ENCODE measurements at regions not wholly inside any gene's neighbourhood (a gene's known extent, or its start where the extent isn't known, plus 50 kb on each side); places are given as distances from the start of the nearest gene placed in this dataset.
"Not testable (repeated sequence)": the region's sequence is repeated elsewhere in the genome, so short reads cannot be mapped to it uniquely, and the experiment has no call there.

GRCh38 chr12:90250766-90251165 is 542.1 kb upstream of the ATP2B1 start:
- ATAC-seq = no peak

- ATAC-seq = no peak
Observed at GRCh38 chr12:90250042-90250441, 541.4 kb upstream of the ATP2B1 start.

DNA sequence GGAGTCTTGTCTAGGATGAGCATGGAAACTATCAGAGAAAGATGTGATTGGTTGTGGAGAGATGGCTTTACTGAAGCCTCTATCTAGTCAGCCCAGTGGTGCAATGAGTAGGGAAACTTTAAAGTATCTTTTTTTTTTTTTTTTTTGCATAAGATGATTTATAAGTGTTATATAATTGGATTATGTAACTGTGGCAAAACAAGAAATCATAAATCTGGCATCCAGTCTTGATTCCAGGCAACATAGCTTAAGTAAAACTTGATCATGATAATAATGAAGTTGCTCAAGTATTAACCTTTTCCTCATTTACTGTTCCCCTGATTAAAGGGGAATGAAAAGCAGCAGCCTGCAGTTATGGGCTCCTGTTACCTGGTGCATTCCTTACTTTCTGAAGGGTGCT is 538.0 kb upstream of the ATP2B1 start:
- ATAC-seq = no peak

DNA sequence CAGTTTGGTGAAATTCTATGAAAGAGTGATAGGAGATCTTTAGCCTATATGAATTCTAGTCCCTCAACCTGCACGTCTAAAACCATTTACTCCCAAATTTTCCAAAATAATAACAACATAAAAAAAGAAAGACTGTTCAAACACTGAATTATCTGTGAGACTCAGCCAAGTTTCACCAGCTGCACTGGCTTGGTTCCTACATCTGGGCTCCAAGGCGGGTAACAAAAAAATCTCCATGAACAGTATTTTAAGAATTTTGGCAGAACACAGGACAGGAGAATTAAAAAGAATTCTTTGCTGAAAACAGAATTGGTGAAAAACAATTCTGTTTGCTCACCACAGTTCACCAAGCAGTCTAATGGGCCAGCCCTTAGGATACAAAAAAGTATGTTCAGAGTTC is 536.8 kb upstream of the ATP2B1 start:
- ATAC-seq = no peak

- ATAC-seq = no peak
Observed at GRCh38 chr12:90244232-90244631, 535.6 kb upstream of the ATP2B1 start.

DNA sequence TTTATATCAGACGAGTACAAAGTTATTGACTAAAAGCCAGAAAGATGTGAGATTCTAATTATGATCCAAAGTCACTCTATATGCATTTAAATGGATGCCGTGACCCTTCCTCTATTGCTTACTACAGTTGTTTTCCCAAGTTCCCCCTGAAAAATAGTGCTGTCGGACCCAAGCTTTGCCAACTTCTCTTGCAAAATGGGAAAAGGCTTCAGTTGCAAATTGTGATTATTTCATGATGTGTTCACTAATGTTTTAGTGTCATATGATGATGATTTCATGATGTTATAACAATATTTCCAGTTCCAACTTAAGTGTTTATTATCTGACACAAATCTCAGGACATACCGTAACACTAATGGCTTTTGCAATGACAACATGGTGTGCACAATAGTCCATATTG is 534.6 kb upstream of the ATP2B1 start:
- ATAC-seq = no peak

DNA sequence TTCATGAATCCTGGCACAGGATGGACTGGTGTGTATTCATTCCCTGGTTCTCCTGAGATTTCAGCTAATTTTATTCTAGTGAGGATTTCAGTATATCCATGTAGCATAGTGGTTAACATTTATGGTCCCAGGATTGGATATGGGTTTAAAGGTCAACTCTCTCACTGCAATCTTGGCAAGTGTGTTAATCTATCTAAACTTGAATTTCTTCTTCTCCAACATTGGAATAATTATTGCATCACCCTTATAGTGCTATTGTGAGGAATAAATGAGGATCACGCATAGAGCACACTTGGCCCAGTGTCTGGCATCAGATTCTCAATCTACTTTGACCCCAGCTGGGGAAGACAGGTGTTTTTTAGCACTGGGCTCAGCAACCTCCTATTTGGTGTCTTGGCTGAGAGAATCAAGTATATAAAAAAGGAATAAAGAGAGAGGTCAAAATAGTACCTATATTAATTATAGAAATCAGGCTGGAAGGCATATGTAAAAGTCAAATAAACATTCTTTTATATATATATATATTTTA is 531.2 kb upstream of the ATP2B1 start:
- ATAC-seq = peak; percentile 38

- ATAC-seq = no peak
Observed at GRCh38 chr12:90238663-90239271, 530.1 kb upstream of the ATP2B1 start.

- no peak for ATAC-seq
Observed at GRCh38 chr12:90237841-90238240, 529.2 kb upstream of the ATP2B1 start.

- peak; percentile 89 for ATAC-seq
Observed at GRCh38 chr12:90235642-90236041, 527.0 kb upstream of the ATP2B1 start.

DNA sequence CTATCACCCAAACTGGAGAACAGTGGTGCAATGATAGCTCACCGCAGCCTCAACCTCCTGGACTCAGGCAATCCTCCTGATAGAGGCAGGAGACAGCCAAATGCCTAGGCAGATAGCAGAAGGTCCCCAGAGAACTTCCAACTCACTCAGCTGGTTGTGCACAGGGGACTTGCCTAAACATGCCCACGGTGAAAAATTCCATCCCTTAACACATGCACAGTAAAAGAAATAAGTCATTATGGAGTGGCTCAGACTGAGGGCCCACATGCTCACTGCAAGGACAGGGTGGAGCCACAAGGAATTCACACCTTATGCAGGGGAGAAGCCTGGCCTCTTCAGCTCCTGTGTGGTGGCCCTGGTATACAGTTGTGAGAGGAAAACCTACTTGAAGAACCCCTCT is 525.8 kb upstream of the ATP2B1 start:
- ATAC-seq = peak; percentile 83

GRCh38 chr12:90233168-90234100 is 524.8 kb upstream of the ATP2B1 start:
- ATAC-seq = peak; percentile 53

DNA sequence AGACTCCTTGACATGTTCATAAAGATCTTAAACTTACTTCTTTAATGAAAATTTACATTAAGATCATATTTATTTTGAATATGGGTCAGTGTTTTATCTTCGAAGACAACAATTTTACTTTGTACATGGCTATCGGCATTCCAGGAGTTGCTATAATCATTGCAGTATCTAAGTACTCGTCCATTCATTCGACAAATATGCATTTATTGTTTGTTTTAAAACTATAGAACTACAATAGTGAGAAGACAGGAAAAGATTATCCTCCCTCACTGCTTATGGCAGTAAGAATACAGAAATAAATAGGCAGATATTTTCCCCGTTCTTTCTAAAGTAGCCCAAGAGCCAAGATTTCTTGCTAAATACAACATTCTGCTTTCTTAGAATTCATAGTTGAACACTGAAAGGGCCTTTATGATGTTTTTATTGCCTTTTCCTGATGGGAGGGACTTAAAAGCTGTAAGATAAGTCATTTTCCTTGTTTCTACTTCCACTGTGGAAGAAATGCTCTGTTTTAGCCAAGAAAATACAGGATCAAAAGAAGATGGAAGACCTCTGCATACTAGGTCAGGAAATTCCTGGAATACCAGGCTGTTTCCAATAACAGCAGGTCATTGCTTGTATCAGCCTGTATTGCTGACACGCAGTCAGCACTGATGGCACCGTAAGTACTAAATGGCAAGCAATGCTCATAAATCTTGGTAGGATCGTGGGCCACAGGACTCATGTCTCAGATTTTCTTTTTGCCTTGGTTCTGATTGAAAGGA is 521.0 kb upstream of the ATP2B1 start:
- ATAC-seq = no peak

DNA sequence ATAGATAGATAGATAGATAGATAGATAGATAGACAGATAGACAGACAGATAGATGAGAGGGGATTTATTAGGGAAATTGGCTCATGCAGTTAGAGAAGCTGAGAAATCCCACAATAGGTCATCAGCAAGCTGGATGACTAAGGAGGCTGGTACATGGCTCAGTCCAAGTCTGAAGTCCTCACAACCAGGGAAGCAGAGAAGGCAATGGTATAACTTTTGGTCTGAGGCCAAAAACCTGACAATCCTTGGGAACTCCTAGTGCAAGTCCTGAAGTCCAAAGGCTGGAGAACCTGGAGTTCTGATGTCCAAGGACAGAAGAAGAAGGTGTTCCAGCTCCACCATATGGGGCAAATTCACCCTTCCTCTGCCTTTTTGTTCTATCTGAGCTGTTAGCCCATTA is 517.6 kb upstream of the ATP2B1 start:
- no peak for ATAC-seq

DNA sequence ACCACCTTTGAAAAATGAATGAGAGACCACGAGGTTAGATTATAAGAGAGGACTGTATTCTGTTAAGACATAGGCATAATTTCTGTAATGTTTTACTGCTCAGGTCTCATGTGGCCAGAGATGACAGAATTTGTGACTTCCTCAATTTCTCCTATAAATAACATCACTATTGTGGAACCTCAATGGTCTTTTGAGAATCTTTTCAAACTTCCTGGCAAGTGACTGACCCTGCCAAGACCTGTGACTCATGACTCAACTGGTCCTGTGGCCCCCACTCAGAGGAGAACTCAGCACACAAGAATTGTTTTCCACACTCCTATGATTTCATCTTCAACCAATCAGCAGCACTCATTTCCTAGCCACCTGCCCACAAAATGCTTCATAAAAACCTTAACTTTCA is 508.2 kb upstream of the ATP2B1 start:
- no peak for ATAC-seq

GRCh38 chr12:90216020-90216552 is 507.4 kb upstream of the ATP2B1 start:
- no peak for ATAC-seq

- ATAC-seq = peak; percentile 99
Observed at GRCh38 chr12:90211017-90211416, 502.4 kb upstream of the ATP2B1 start.

DNA sequence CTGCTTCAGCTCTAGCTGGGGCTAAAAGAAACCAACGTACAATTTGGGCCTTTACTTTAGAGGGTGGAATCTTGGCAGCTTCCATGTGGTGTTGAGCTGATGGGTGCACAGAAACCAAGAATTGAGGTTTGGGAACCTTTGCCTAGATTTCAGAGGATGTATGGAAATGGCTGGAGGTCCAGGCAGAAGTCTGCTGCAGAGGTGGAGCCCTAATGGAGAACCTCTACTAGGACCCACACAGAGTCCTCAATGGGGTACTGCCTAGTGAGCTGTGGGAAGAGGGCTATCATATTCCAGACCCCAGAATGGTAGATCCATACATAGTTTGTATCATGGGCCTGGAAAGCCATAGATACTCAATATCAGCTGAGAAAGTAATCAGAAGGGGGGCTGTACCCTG is 500.4 kb upstream of the ATP2B1 start:
- ATAC-seq = no peak

DNA sequence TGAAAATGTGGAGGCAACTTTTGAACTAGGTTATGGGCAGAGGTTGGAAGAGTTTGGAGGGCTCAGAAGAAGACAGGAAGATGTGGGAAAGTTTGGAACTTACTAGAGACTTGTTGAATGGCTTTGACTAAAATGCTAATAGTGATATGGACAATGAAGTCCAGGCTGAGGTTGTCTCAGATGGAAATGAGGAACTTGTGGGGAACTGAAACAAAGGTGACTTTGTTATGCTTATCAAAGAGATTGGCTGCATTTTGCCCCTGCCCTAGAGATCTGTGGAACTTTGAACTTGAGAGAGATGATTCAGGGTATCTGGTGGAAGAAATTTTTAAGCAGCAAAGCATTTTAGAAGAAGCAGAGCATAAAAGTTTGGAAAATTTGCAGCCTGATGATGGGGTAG is 499.7 kb upstream of the ATP2B1 start:
- not testable (repeated sequence) for ATAC-seq

GRCh38 chr12:90207799-90208198 is 499.2 kb upstream of the ATP2B1 start:
- ATAC-seq = no peak

GRCh38 chr12:90205165-90205564 is 496.5 kb upstream of the ATP2B1 start:
- ATAC-seq = no peak

- ATAC-seq = no peak
Observed at GRCh38 chr12:90203556-90203955, 494.9 kb upstream of the ATP2B1 start.

- ATAC-seq = no peak
Observed at GRCh38 chr12:90199006-90199405, 490.4 kb upstream of the ATP2B1 start.

Data from esophagus mucosa (tissue), 1 donor.